ENCODE measurements at regions not wholly inside any gene's neighbourhood (a gene's known extent, or its start where the extent isn't known, plus 50 kb on each side); places are given as distances from the start of the nearest gene placed in this dataset.
"Not testable (repeated sequence)": the region's sequence is repeated elsewhere in the genome, so short reads cannot be mapped to it uniquely, and the experiment has no call there.

DNA sequence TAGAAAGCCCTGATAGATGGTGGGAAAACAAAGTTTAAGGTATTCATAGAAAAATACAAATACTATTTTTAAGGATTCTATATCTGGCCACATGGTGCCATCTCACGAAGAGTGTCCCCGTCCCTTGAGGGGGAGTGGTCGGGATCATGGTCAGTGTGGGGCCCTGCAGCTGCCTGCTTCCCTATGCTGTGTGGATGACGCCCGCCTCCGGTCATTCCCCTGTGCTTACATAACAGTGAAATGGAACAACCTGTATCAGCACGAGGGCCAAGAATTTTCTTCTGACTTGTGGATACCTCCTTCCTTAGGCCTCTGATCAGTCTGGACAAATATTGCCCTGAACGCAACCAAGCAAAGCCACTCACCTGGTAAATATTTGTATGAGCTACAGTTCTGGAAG lies 2724.1 kb upstream of the TPTE start:
- H3K27ac Mint-ChIP-seq; H3K27me3 Mint-ChIP-seq; DNase-seq; H3K4me1 Mint-ChIP-seq; H3K36me3 Mint-ChIP-seq (ENCODE audit: low read depth); H3K4me3 Mint-ChIP-seq; H3K9me3 Mint-ChIP-seq; intact Hi-C loops (cut with micrococcal nuclease): not testable (repeated sequence)

DNA sequence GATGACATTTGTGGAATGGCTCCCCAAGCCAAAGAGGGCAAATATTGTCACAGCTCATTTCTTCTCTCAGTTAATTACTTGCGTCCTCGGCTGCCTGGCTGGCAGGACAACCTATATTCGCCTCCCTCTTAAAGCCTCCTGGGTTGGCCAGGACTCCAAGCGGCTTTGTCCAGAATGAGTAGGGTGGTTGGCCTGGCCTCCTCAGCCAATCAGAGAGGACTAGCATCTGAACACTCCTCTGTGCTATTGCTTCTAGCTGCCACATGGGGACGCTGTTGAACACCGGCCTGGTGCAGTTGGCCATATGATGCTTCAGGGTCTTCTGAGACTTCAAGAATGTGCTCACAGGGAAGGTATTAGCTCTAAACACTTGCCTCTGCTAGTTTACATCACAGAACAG lies 2722.9 kb upstream of the TPTE start:
- H3K4me1 Mint-ChIP-seq; H3K36me3 Mint-ChIP-seq (ENCODE audit: low read depth); H3K27me3 Mint-ChIP-seq; H3K27ac Mint-ChIP-seq; DNase-seq; H3K4me3 Mint-ChIP-seq; intact Hi-C loops (cut with micrococcal nuclease); H3K9me3 Mint-ChIP-seq: not testable (repeated sequence)

DNA sequence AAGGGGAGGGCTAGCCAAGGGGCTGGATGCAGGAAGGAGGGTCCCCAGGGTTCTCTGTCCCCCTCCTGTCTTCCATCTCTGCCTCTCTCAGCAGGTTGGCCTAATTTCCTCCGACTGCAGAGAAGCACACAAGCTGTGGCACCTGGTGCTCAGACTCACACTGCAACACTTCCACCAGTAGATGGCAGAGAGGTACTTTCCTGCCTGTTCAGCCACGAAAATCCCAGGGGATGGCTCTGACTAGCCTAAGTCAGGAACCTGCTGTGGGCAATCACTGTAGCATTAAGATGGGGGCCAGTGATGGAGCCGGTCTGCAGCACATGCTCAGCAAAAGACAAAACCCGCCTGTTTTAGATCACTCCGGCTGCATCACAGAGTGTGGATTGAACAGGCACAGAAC lies 2721.7 kb upstream of the TPTE start:
- DNase-seq; intact Hi-C loops (cut with micrococcal nuclease); H3K27ac Mint-ChIP-seq; H3K27me3 Mint-ChIP-seq; H3K9me3 Mint-ChIP-seq; H3K4me1 Mint-ChIP-seq; H3K36me3 Mint-ChIP-seq (ENCODE audit: low read depth); H3K4me3 Mint-ChIP-seq: not testable (repeated sequence)

DNA sequence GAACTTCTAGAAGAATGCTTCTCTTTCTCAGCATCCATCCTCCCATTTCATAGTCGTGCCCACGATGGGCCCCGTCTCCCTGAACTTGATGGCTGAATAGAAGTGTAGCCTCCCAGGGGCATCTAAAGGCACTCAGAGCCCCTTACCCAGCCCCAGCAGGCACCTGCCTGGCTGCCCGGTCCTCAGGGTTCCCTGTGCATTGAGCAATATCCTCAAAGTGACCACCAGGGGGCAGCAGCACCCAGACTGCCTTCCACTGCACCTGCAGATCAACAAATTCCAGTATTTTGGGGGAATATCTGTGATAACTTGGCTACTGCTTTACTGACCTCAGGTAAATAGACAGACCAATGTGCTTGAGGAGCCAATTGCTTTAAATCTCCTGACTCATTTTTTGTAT lies 2707.9 kb upstream of the TPTE start:
- intact Hi-C loops (cut with micrococcal nuclease); H3K27ac Mint-ChIP-seq; DNase-seq; H3K27me3 Mint-ChIP-seq; H3K4me1 Mint-ChIP-seq; H3K36me3 Mint-ChIP-seq (ENCODE audit: low read depth); H3K9me3 Mint-ChIP-seq; H3K4me3 Mint-ChIP-seq: not testable (repeated sequence)

DNA sequence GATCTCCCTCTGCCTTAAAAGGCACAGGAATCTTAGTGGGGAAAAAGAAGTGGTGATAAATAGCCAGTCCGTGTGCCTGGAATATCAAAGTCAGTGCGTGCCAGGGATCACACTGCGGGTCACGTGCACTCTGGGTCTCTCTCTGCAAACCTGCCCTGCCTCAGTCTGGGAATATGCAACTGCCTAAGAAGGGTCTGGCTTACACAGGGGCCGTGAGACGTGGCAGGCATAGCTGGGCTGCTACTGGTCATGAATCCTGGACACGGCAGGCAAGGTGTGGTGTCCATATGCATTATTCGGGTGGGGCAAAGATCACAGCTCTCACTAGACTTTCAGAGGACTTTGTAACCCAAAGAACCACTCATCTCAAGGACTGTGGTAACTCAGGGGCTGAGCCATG lies 2704.4 kb upstream of the TPTE start:
- H3K4me3 Mint-ChIP-seq; DNase-seq; H3K36me3 Mint-ChIP-seq (ENCODE audit: low read depth); H3K9me3 Mint-ChIP-seq; H3K27ac Mint-ChIP-seq; H3K4me1 Mint-ChIP-seq; H3K27me3 Mint-ChIP-seq; intact Hi-C loops (cut with micrococcal nuclease): not testable (repeated sequence)

DNA sequence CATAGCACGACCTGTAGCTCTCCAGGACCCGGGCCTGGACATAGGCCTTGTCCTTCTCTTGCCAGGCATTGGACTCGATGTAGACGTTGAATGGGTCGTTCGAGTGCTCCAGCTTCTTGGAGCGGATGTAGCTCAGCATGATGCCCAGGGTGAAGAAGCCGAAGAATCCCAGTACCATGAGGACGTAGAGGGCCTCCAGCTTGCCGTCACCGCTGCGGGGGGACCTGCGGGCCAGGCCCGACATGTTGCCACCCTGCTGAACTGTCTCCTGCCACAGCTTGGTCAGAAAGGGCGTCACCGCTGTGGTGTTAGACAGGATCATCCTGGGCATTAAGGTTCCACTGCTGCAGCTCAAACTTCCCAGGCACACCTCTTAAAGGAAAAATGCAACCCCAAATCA lies 2702.1 kb upstream of the TPTE start:
- H3K36me3 Mint-ChIP-seq (ENCODE audit: low read depth); H3K4me3 Mint-ChIP-seq; H3K4me1 Mint-ChIP-seq; H3K9me3 Mint-ChIP-seq; intact Hi-C loops (cut with micrococcal nuclease); H3K27me3 Mint-ChIP-seq; DNase-seq; H3K27ac Mint-ChIP-seq: not testable (repeated sequence)

DNA sequence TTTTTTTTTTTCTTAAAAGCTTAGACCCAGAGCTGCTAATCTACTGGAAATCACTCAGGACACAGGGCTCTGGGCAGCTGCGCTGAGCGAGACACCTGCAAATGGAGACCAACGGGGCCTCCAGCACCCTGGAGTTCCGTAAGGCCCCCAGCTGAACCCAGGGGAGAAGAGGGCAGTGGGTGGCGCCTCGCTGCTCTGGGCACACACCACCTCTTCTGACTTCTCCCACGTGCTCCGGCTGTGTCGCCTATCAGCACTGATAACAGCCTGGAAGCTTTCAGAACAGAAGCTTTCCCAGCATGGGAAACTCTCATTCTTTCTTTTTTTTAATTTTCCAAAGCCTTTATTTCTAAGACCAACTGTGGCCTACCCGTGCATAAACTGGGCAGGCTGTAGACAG lies 2695.8 kb upstream of the TPTE start:
- intact Hi-C loops (cut with micrococcal nuclease); H3K27ac Mint-ChIP-seq; H3K9me3 Mint-ChIP-seq; DNase-seq; H3K4me3 Mint-ChIP-seq; H3K4me1 Mint-ChIP-seq; H3K36me3 Mint-ChIP-seq (ENCODE audit: low read depth); H3K27me3 Mint-ChIP-seq: not testable (repeated sequence)

DNA sequence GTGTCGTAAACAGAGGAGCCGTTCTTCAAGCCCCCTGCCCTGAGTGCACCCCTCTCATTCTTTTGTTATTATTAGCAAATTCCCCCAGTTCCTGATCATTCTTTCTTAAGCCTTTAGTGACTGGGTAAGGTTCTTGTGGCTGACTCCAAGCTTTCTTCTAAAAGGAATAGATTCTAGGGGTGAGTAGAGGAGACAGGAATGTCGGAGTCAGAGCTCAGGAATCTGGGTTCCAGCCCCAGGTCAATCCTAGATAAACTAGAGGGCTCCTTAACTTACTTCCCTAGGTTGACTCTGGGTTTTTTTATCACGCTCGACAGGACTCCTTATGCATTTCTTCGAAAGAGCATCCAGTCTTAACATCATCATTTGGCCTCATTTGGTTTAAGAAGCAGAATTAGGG lies 2695.2 kb upstream of the TPTE start:
- intact Hi-C loops (cut with micrococcal nuclease); H3K9me3 Mint-ChIP-seq; H3K27me3 Mint-ChIP-seq: not testable (repeated sequence)

DNA sequence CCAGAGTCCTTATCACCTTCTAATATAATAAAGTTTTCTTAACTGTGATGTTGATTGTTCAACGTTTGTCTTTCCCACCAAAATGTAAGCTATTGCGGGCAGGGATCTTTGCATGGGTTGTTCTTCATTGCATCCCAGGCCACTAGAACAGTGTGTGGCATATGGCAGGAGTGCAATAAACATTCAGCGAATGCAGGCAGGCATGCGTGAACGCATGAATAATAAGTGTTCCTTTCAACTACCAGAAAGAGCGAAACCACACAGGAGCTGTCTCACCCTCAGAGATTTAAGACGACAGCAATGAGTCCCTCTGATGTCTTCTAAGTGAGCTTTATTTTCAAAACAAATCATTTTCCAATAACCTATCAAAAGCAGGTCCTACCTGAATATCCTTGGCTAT lies 2693.1 kb upstream of the TPTE start:
- DNase-seq; H3K27me3 Mint-ChIP-seq; H3K27ac Mint-ChIP-seq; H3K36me3 Mint-ChIP-seq (ENCODE audit: low read depth); H3K9me3 Mint-ChIP-seq; H3K4me1 Mint-ChIP-seq; H3K4me3 Mint-ChIP-seq; intact Hi-C loops (cut with micrococcal nuclease): not testable (repeated sequence)

More for the DNA sequence above, 2695.2 kb upstream of the TPTE start:
- H3K27ac Mint-ChIP-seq; H3K36me3 Mint-ChIP-seq (ENCODE audit: low read depth); H3K4me1 Mint-ChIP-seq; H3K4me3 Mint-ChIP-seq; DNase-seq: not testable (repeated sequence)

DNA sequence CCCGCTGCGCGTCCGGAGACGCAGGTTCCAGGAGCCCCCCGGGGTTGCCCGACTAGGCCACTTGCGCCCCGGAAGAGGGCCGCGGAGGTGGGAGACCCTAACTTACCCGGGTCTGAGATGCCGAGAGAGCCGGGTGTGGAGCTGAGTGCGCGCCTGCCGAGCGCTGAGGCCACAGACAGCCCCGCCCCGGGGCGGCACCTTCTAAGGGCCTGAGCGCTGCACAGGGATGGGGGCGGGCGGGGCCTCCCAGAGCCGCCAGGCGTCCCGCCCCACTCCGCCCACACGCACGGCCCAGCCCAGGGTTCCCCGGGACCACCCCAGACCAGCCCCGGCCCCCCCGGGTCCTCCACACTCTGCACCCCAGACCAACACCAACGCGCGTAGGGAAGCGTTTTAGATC lies 2692.0 kb upstream of the TPTE start:
- H3K27ac Mint-ChIP-seq; DNase-seq; intact Hi-C loops (cut with micrococcal nuclease); H3K36me3 Mint-ChIP-seq (ENCODE audit: low read depth); H3K9me3 Mint-ChIP-seq; H3K4me3 Mint-ChIP-seq; H3K4me1 Mint-ChIP-seq; H3K27me3 Mint-ChIP-seq: not testable (repeated sequence)

DNA sequence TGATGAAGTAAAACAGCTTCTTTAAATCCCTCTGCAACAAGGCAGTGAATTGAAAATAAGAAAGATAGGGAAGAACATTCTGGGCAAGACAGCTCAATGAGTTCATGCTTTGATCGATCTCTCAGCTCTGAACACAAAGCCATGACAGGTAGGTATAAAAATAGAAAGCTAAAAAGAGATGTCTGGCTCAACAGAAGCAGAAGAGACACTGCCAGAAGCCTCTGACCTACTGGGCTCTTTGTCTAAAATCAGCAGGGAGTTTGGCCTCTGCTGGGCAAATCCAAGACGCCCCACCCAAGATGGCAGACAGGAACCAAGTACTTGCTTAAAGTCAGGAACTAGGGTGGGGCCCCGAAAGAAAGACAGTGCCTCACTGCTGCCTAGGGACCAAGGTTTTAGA lies 2684.1 kb upstream of the TPTE start:
- DNase-seq; H3K36me3 Mint-ChIP-seq (ENCODE audit: low read depth); intact Hi-C loops (cut with micrococcal nuclease); H3K4me3 Mint-ChIP-seq; H3K9me3 Mint-ChIP-seq; H3K27ac Mint-ChIP-seq; H3K4me1 Mint-ChIP-seq; H3K27me3 Mint-ChIP-seq: not testable (repeated sequence)

DNA sequence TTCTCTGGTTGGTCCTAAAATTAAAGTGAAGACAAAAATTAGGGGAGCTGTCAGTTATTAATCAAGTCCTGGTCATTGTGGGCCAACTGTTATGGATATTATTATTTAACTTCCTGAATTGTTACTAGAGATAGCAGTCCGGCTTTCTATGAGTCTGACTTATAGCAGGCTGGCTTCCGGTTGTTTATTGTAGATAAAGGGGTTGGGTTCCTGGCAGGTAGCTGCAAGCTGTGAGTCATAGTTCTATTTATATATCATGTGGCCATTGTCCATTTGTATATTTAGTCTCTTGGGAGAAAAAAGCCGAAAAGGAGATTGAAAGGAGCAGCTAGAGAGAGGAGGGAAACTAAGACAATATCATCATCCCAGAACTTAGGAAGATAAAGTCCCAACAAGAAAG lies 2668.0 kb upstream of the TPTE start:
- H3K36me3 Mint-ChIP-seq (ENCODE audit: low read depth); DNase-seq; intact Hi-C loops (cut with micrococcal nuclease); H3K27ac Mint-ChIP-seq; H3K4me1 Mint-ChIP-seq; H3K27me3 Mint-ChIP-seq; H3K4me3 Mint-ChIP-seq; H3K9me3 Mint-ChIP-seq: not testable (repeated sequence)

DNA sequence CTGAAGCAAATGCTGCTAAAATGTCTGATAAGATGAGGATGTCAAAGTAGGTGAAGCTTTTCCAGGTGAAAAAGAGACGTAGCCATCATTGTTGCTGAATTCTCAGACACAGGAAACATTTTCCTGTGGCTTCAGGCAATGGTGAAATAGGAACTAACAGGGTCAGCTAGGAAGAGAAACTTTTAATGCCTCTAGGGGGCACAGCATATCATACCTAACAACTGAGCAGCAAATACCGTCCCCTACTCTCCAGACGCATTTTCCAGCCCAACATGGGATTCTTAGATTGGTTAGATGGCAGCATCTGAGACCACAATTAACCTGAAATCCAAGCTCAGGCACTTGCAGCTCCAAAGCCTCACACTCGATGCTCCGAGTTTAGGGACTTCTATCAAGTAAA lies 2667.5 kb upstream of the TPTE start:
- H3K9me3 Mint-ChIP-seq; H3K27ac Mint-ChIP-seq; intact Hi-C loops (cut with micrococcal nuclease); H3K27me3 Mint-ChIP-seq; H3K36me3 Mint-ChIP-seq (ENCODE audit: low read depth); H3K4me1 Mint-ChIP-seq; DNase-seq; H3K4me3 Mint-ChIP-seq: not testable (repeated sequence)
